NCI-H510A treated with DMSO at 0.1 percent for 48 hours (cell line): ENCODE measurements at regions not wholly inside any gene's neighbourhood (a gene's known extent, or its start where the extent isn't known, plus 50 kb on each side); places are given as distances from the start of the nearest gene placed in this dataset.
"Not testable (repeated sequence)": the region's sequence is repeated elsewhere in the genome, so short reads cannot be mapped to it uniquely, and the experiment has no call there.

Experiments
- DNase-seq: peaks from one replicate; lab custom pipeline; 2025; lab: John Stamatoyannopoulos, UW

- DNase-seq = peak; percentile 43
Measured at GRCh38 chr3:18987862-18988447, 160.4 kb upstream of the KCNH8 start.

- DNase-seq = no peak
Measured at GRCh38 chr3:18987070-18987469, 161.2 kb upstream of the KCNH8 start.

GRCh38 chr3:18982920-18983319 lies 165.4 kb upstream of the KCNH8 start:
- no peak for DNase-seq

GRCh38 chr3:18976102-18976501 lies 172.2 kb upstream of the KCNH8 start:
- not testable (repeated sequence) for DNase-seq

GRCh38 chr3:18968120-18968519 lies 180.2 kb upstream of the KCNH8 start:
- no peak for DNase-seq

- no peak for DNase-seq
Measured at GRCh38 chr3:18965781-18966180, 182.5 kb upstream of the KCNH8 start.

- DNase-seq = no peak
Measured at GRCh38 chr3:18964640-18965039, 183.7 kb upstream of the KCNH8 start.

- no peak for DNase-seq
Measured at GRCh38 chr3:18951333-18951732, 197.0 kb upstream of the KCNH8 start.

GRCh38 chr3:18946524-18946923 lies 201.8 kb upstream of the KCNH8 start:
- peak; percentile 4 for DNase-seq

- no peak for DNase-seq
Measured at GRCh38 chr3:18937574-18937973, 210.7 kb upstream of the KCNH8 start.

- DNase-seq = no peak
Measured at GRCh38 chr3:18919158-18919557, 229.2 kb upstream of the KCNH8 start.

GRCh38 chr3:18917923-18918322 lies 230.4 kb upstream of the KCNH8 start:
- DNase-seq = no peak

- no peak for DNase-seq
Measured at GRCh38 chr3:18902081-18902793, 246.1 kb upstream of the KCNH8 start.

- no peak for DNase-seq
Measured at GRCh38 chr3:18901571-18901970, 246.7 kb upstream of the KCNH8 start.

- DNase-seq = no peak
Measured at GRCh38 chr3:18900994-18901393, 247.3 kb upstream of the KCNH8 start.

GRCh38 chr3:18898911-18899310 lies 249.4 kb upstream of the KCNH8 start:
- no peak for DNase-seq

GRCh38 chr3:18892756-18893155 lies 255.6 kb upstream of the KCNH8 start:
- no peak for DNase-seq

- DNase-seq = no peak
Measured at GRCh38 chr3:18892047-18892446, 256.3 kb upstream of the KCNH8 start.

GRCh38 chr3:18891641-18892040 lies 256.7 kb upstream of the KCNH8 start:
- DNase-seq = no peak

GRCh38 chr3:18890449-18890848 lies 257.9 kb upstream of the KCNH8 start:
- no peak for DNase-seq

GRCh38 chr3:18888819-18889218 lies 259.5 kb upstream of the KCNH8 start:
- DNase-seq = no peak

- no peak for DNase-seq
Measured at GRCh38 chr3:18888370-18888769, 259.9 kb upstream of the KCNH8 start.

GRCh38 chr3:18886331-18886730 lies 262.0 kb upstream of the KCNH8 start:
- no peak for DNase-seq

GRCh38 chr3:18885612-18886011 lies 262.7 kb upstream of the KCNH8 start:
- DNase-seq = no peak
